HG03159 (cell line): ENCODE measurements at regions not wholly inside any gene's neighbourhood (a gene's known extent, or its start where the extent isn't known, plus 50 kb on each side); places are given as distances from the start of the nearest gene placed in this dataset.
"Not testable (repeated sequence)": the region's sequence is repeated elsewhere in the genome, so short reads cannot be mapped to it uniquely, and the experiment has no call there.

ENCODE experiments used
- ATAC-seq: cut with Tn5 transposase; IDR thresholded peaks from one replicate; pipeline ENCODE4 v1.9.1; 2021; ENCODE audit warnings: mild to moderate bottlenecking, moderate library complexity; ENCODE audit not compliant: unreplicated experiment

GRCh38 chrX:138255373-138255772 is 456.1 kb downstream of the FGF13 start:
- ATAC-seq, result no peak

DNA sequence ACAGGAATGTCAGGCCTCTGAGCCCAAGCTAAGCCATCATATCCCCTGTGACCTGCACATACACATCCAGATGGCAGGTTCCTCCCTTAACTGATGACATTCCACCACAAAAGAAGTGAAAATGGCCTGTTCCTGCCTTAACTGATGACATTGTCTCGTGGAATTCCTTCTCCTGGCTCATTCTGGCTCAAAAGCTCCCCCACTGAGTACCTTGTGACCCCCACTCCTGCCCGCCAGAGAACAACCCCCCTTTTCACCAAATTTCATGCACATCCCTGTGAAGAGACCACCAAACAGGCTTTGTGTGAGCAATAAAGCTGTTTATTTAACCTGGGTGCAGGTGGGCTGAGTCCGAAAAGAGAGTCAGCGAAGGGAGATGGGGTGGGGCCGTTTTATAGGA is 447.4 kb downstream of the FGF13 start:
- not testable (repeated sequence) for ATAC-seq

DNA sequence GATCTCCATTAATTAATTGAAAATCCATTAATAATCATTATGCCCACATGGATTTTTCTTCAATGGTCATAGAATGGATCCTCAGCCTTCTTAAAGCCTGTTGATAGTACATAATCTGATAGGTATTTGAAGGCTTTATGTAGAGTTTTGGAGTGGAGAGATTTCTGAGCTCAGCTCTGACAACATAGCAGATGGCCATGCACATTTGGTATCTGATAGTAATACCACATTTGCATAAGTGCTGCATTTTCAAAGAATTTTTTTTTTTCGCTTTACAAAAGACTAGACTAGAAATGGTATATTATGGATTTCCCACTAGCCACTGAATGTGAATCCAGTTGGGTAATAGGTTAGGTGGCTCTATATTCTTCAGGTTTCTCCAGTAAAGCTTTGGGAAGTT is 440.6 kb downstream of the FGF13 start:
- ATAC-seq, result no peak

GRCh38 chrX:138282598-138283150 is 428.8 kb downstream of the FGF13 start:
- ATAC-seq, result not testable (repeated sequence)

- ATAC-seq, result no peak
Observed at GRCh38 chrX:138287205-138287877, 424.2 kb downstream of the FGF13 start.

- no peak for ATAC-seq
Observed at GRCh38 chrX:138294951-138295350, 416.6 kb downstream of the FGF13 start.

DNA sequence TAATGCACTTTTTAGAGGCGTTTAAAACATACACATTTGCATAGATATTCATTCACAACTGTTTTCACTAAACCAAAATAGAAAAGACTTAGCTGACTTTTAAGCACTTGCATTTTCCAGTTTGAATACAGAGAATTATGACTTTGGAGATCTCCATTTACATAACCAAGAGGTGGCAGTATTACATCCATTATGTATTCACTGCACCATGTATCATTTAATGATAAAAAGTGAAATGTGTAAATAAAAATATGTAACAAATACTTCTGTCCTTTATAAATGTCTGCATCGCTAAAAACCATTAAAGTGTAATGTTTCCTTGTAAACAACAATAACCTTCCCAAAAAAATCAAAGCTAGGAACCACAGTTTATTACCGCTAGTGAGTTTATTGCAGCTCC is 413.2 kb downstream of the FGF13 start:
- ATAC-seq, result no peak

DNA sequence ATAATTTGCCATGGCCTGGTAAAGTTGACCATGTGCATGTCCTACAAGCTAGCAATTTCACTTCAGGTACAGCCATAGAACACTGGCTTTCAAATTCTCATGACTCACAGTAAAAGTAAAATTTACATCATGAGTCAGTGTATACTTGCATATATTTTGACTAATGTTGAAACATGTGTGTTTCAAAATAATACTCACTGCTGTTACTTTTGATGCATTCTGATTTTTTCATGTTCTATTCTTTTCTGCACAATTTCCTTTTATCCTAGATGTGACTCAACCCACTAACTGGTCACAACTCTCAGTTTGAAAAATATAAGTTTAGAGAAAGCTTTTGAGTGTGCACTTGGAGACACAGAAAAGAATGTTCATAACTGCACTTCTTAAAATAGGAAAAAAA is 365.7 kb downstream of the FGF13 start:
- ATAC-seq, result no peak

DNA sequence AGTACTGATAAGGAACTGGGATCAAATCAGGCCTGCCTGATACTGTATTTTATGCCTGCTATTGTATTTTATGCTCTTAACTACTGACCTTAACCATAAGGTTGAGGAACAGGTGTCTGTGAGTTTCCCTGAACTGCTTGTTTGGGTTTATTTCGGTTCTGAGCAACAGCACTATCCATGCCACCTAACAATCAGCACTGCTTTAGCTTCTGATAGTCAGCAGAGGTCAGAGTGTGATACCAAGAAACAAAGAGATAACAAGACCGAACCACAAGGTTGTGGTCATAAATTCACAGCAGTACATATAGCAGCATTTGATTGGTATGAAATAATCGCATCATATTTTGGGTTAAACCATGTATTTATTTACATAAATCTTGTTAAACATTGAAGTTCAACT is 362.2 kb downstream of the FGF13 start:
- no peak for ATAC-seq

- no peak for ATAC-seq
Observed at GRCh38 chrX:138378876-138379275, 332.6 kb downstream of the FGF13 start.

GRCh38 chrX:138408101-138408500 is 303.4 kb downstream of the FGF13 start:
- ATAC-seq, result no peak

DNA sequence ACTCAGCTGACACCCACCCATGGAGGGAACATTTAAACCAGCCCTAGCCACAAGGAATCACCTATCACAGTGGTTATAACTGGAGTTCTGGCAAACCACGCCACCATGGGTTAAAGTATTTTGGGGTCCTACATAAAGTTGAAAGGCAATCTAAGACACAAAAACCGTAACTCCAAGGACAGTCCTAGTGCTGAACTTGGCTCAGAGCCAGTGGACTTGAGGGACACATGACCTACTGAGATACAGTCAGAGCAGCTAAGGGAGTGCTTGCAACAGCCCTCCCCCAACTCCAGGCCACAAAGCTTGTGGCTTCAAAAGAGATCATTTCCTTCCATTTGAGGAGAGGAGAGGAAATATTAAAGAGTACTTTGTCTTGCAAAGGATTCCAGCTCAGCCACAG is 300.5 kb downstream of the FGF13 start:
- ATAC-seq, result no peak
